OCI-LY1 (cell line): ENCODE measurements at regions not wholly inside any gene's neighbourhood (a gene's known extent, or its start where the extent isn't known, plus 50 kb on each side); places are given as distances from the start of the nearest gene placed in this dataset.

Experiments used
- EZH2 ChIP-seq: fragments of 200-600 bp; sonication (generic), shearing (Covaris generic); IDR thresholded peaks from 2 replicates; pipeline ENCODE4 v1.8.0; 2017; ENCODE audit warnings: borderline replicate concordance, mixed run types, mild to moderate bottlenecking, antibody characterized with exemption, low read length, moderate library complexity, mixed read lengths
- TF ChIP-seq, protein P1 (sequence below): fragments of 200-600 bp; sonication (generic), shearing (Covaris generic); IDR thresholded peaks from 2 replicates; pipeline ENCODE4 v1.5.1; 2017; ENCODE audit warnings: mild to moderate bottlenecking, antibody characterized with exemption, low read length, moderate library complexity, mixed read lengths

- TF ChIP-seq, protein P1, sequence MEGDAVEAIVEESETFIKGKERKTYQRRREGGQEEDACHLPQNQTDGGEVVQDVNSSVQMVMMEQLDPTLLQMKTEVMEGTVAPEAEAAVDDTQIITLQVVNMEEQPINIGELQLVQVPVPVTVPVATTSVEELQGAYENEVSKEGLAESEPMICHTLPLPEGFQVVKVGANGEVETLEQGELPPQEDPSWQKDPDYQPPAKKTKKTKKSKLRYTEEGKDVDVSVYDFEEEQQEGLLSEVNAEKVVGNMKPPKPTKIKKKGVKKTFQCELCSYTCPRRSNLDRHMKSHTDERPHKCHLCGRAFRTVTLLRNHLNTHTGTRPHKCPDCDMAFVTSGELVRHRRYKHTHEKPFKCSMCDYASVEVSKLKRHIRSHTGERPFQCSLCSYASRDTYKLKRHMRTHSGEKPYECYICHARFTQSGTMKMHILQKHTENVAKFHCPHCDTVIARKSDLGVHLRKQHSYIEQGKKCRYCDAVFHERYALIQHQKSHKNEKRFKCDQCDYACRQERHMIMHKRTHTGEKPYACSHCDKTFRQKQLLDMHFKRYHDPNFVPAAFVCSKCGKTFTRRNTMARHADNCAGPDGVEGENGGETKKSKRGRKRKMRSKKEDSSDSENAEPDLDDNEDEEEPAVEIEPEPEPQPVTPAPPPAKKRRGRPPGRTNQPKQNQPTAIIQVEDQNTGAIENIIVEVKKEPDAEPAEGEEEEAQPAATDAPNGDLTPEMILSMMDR: no peak
- no peak for TF ChIP-seq EZH2
Measured at GRCh38 chr13:106755542-106755941, 187.6 kb upstream of the ARGLU1 start.
